ENCODE measurements at regions not wholly inside any gene's neighbourhood (a gene's known extent, or its start where the extent isn't known, plus 50 kb on each side); places are given as distances from the start of the nearest gene placed in this dataset.

- no peak for TF ChIP-seq TSHZ2 (CRISPR knock-in tag; IDR thresholded peaks at IDR 0.05)
- no peak for TF ChIP-seq CSRNP3 (CRISPR knock-in tag; IDR thresholded peaks at IDR 0.05)
- no peak for TF ChIP-seq ZNF8 (CRISPR knock-in tag; IDR thresholded peaks at IDR 0.05)
- TF ChIP-seq GLIS3 (CRISPR knock-in tag; IDR thresholded peaks at IDR 0.05), result no peak
- no peak for TF ChIP-seq ZFP3 (CRISPR knock-in tag; IDR thresholded peaks at IDR 0.05)
- no peak for TF ChIP-seq SNAI2 (CRISPR knock-in tag; IDR thresholded peaks at IDR 0.05)
Measured at GRCh38 chr3:104907507-104907906, 459.2 kb upstream of the ALCAM start.
